Spleen (tissue), 7 donors: ENCODE measurements at regions not wholly inside any gene's neighbourhood (a gene's known extent, or its start where the extent isn't known, plus 50 kb on each side); places are given as distances from the start of the nearest gene placed in this dataset.

Source experiments
- CTCF ChIP-seq, 11 experiments: fragments of 200-600 bp in 7 of 11; fragments of 450-650 bp in 4 of 11; sonication (generic) in 4 of 11; IDR thresholded peaks in 8 of 11; conservative IDR thresholded peaks in 3 of 11; 1 replicate in 7 of 11; 2 replicates in 4 of 11; pipeline versions ENCODE4 v1.4.0 to v1.8.0; 2016 to 2021; ENCODE audit warnings: antibody characterized with exemption in 11 of 11, inconsistent platforms in 4 of 11, mild to moderate bottlenecking in 1 of 11
- POLR2AphosphoS5 ChIP-seq, 3 donors: sonication (generic); formaldehyde crosslinking; IDR thresholded peaks; one replicate each; pipeline ENCODE4 v1.5.1; 2017; ENCODE audit warnings: antibody characterized with exemption in 3 of 3
- donor health status: DM: no; HTN: no; CAD: no; lungs with moderate emphysema.
- donor health status: DM: no; HTN: no; CAD: no.
- donor health status: DM: no; HTN: no; CAD: no.

DNA sequence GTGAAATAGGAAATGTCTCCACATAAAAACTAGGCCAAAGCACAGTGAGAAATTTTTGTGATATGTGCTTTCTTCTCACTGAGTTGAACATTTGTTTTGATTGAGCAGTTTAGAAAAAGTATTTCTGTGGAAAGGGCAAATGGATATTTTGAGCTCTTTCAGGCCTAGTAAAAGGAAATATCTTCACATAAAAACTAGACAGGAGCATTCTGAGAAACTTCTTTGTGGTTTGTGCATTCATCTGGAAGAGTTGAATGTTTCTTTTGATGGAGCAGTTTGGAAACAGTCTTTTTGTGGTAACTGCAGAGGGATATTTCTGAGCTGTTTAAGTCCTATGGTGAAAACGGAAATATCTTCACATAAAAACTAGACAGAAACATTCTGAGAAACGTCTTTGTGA lies 582.7 kb upstream of the ALG10B start:
- TF ChIP-seq CTCF (IDR thresholded peaks at IDR 0.05 in 8 of 11, conservative IDR thresholded peaks at IDR 0.05 in 3 of 11), result no peak
- TF ChIP-seq POLR2AphosphoS5 (IDR thresholded peaks at IDR 0.05), result no peak
